Stimulated activated CD4-positive, alpha-beta T cell treated with anti-CD3 and anti-CD28 coated beads, Interleukin-15, amount 100 ng/mL, for 24 hours (primary cell): ENCODE measurements at regions not wholly inside any gene's neighbourhood (a gene's known extent, or its start where the extent isn't known, plus 50 kb on each side); places are given as distances from the start of the nearest gene placed in this dataset.
A peak's percentile ranks its signal among the peaks of the same experiment; 100 is the strongest.
"Not testable (repeated sequence)": the region's sequence is repeated elsewhere in the genome, so short reads cannot be mapped to it uniquely, and the experiment has no call there.

Experiments used
- DNase-seq: peaks from one replicate; pipeline ENCODE4 v3.0.0-alpha.2; 2020

GRCh38 chr2:143942486-143942885 is 577.4 kb downstream of the ZEB2 start:
- DNase-seq: no peak

GRCh38 chr2:143940720-143941119 is 579.2 kb downstream of the ZEB2 start:
- DNase-seq: no peak

- DNase-seq: no peak
These were observed 580.1 kb downstream of the ZEB2 start for GRCh38 chr2:143939626-143940330.

GRCh38 chr2:143937723-143938350 is 582.1 kb downstream of the ZEB2 start:
- DNase-seq: peak; percentile 7

- peak; percentile 60 for DNase-seq
These were observed 582.8 kb downstream of the ZEB2 start for GRCh38 chr2:143936848-143937722.

GRCh38 chr2:143936538-143936847 is 583.4 kb downstream of the ZEB2 start:
- no peak for DNase-seq

GRCh38 chr2:143935482-143935752 is 584.5 kb downstream of the ZEB2 start:
- DNase-seq: no peak

GRCh38 chr2:143934626-143935481 is 585.1 kb downstream of the ZEB2 start:
- no peak for DNase-seq

- no peak for DNase-seq
These were observed 585.9 kb downstream of the ZEB2 start for GRCh38 chr2:143933946-143934569.

- DNase-seq: no peak
These were observed 589.0 kb downstream of the ZEB2 start for GRCh38 chr2:143930891-143931290.

GRCh38 chr2:143928613-143929012 is 591.3 kb downstream of the ZEB2 start:
- DNase-seq: no peak

GRCh38 chr2:143928184-143928583 is 591.7 kb downstream of the ZEB2 start:
- DNase-seq: no peak

- no peak for DNase-seq
These were observed 593.2 kb downstream of the ZEB2 start for GRCh38 chr2:143926736-143927135.

- DNase-seq: not testable (repeated sequence)
These were observed 597.6 kb downstream of the ZEB2 start for GRCh38 chr2:143922261-143922830.

- no peak for DNase-seq
These were observed 601.4 kb downstream of the ZEB2 start for GRCh38 chr2:143918465-143918989.

- DNase-seq: no peak
These were observed 603.1 kb downstream of the ZEB2 start for GRCh38 chr2:143916781-143917180.

- DNase-seq: no peak
These were observed 610.2 kb downstream of the ZEB2 start for GRCh38 chr2:143909577-143910353.

- DNase-seq: no peak
These were observed 611.1 kb downstream of the ZEB2 start for GRCh38 chr2:143908843-143909242.

- no peak for DNase-seq
These were observed 612.1 kb downstream of the ZEB2 start for GRCh38 chr2:143907801-143908200.

GRCh38 chr2:143906850-143907249 is 613.1 kb downstream of the ZEB2 start:
- DNase-seq: no peak

- DNase-seq: no peak
These were observed 614.3 kb downstream of the ZEB2 start for GRCh38 chr2:143905587-143905986.
